GM19324 (cell line): ENCODE measurements at regions not wholly inside any gene's neighbourhood (a gene's known extent, or its start where the extent isn't known, plus 50 kb on each side); places are given as distances from the start of the nearest gene placed in this dataset.
"Not testable (repeated sequence)": the region's sequence is repeated elsewhere in the genome, so short reads cannot be mapped to it uniquely, and the experiment has no call there.

Experiments used
- ATAC-seq: cut with Tn5 transposase; IDR thresholded peaks from one replicate; pipeline ENCODE4 v1.9.1; 2021; ENCODE audit warnings: mild to moderate bottlenecking, moderate library complexity; ENCODE audit not compliant: unreplicated experiment, low FRiP score

DNA sequence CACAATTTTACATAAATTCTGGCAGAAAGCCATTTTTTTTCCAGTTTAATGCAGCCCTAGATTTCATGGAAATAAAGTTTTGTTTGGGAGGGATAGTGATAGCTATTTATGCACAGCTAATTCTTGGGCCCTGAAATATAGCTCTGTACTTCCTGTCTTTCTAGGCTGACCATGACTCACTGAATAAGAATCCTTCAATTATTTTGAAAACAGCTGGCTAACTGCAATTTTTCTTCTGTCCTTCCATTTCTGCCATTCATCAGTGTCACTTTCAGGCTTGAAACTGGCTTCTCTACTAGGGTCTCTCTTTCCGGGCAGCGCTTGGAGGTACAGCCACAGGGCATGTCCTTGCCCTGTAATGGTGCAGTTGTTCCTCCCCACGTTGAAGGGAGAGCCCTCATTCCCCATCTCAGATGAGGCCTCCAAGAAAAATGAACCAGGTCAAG is 97.1 kb upstream of the TMEM178A start:
- no peak for ATAC-seq

DNA sequence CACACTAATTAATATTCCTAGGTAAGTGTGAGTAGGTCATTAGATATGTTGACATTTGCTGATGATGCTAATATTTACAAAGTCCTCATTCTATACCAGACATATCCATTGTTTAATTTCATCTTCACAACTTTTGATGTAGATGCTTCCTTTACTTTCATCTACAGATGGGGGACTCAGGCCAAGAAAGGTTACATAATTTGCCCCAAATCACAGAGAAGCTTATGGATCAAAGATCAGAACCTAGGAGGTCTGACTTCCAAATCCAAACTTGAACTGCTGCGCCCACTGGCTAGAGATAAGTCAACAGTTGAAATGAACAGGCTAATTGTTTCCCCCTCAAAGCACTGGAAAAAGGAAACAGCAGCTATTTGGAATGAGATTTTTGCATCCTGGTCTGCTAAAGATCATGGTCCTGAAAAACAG is 95.6 kb upstream of the TMEM178A start:
- ATAC-seq: no peak

DNA sequence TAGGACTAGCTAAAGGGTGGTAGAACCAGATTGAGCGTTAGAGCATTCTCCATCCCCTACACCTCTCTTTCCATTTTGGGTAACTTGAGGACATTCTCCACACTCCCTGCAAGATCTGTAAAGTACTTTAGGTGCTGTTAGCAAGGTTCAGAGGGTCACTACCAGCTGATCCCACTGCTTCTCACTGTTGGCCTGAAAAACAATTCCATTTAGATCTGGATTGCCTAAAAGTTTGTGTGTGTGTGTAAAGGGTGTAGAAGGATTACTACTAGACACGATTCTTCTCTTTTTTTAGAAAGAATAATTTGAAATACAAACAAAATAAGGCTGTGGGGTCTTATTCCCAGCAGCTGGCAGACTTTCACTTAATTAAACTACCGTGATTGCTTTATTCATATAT is 95.1 kb upstream of the TMEM178A start:
- ATAC-seq: no peak

DNA sequence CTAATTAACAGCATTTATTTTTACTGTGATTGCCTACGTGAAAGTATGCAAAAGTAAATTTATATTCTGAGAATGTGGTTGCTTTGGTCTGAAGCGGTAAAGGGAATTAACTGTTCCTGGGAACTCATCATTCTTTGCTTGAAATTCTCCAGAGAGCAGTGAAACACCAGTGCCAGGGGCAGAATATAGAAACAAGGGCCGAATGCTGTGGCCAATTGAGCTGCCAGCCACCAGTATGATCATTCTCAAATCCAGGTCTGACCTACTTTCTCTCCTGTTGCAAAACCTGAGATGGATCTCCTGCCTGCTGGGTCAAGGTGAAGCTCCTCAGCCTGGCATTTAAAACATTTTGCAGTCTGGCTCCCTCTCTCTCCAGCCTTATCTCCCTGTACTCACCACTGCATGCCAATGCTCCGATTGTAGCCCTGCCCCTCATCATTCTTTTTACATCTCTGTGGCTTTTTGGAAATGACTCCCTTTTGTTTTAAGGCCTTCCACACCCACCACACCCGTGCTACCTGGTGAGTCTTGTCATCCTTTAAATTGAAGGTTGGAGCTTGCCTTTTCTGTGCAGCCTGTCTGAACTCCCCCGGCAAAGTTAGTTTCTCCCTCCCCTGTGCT is 94.5 kb upstream of the TMEM178A start:
- ATAC-seq: no peak

DNA sequence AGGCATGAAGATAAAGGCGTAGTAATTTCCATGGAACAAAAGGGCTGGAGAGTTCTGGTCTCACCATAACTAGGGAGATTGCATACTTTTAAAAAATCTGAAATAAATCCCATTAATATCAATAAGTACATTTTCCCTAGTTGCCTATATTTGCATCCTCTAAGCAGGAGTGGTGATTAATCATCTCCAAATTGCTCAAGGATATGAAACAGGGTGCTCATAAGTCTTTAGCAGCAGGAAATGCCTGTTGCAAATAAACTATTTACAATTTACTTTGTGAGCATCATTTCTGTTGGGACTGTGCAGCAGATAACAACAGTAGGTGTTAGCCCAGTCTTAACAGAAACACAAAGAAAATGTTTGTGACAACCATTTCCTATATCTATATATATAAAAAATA is 92.4 kb upstream of the TMEM178A start:
- no peak for ATAC-seq

DNA sequence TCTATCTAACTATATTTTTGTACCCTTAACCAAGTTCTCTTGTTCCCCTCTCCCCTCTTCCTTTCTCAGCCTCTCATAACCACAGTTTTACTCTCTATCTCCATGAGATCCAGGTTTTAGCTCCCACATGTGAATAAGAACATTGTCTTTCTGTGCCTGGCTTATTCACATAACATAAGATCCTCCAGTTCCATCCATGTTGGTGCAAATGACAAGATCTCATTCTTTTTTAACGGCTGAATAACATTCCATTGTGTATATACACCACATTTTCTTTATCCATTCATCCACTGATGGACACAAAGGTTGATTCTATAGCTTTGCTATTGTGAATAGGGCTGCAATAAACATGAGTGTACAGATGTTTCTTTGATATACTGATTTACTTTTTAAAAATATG is 83.9 kb upstream of the TMEM178A start:
- no peak for ATAC-seq

DNA sequence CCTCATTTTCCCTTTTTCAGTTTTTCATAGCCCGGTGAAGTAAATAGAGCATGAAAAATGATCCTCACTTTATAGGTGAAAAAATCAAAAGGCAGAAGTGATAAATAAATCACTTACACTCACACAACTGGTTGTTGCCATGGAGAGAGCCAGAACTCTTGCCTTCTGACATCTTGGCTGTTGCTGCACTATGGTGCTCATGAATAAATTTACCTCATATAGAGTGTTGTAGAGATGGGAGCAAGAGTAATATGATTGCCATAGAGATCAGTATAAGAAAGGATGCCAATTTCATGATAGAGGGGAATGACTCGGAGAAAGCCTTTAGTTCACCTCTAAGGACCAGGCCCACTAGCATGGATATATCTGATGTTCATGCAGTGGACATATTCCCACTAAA is 82.5 kb upstream of the TMEM178A start:
- no peak for ATAC-seq

DNA sequence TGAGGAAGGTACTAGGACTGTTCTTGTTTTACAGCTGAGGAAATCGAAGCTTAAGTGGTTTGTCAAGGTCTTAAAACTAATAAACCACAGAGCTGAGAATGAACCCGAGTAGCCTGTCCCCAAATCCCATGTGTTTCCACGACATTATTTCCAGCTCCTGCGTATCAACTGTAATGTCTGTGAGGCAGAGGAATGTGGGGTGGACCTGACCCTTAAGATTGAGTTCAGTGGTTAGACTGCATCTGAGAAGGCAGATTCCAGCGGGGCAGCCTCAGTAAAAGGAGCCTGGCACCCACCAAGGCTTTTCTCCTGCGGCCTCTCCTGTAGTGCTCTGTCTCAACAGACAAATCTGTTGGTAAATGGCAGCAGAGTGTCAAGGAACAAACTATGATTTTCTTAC is 81.9 kb upstream of the TMEM178A start:
- ATAC-seq: no peak

DNA sequence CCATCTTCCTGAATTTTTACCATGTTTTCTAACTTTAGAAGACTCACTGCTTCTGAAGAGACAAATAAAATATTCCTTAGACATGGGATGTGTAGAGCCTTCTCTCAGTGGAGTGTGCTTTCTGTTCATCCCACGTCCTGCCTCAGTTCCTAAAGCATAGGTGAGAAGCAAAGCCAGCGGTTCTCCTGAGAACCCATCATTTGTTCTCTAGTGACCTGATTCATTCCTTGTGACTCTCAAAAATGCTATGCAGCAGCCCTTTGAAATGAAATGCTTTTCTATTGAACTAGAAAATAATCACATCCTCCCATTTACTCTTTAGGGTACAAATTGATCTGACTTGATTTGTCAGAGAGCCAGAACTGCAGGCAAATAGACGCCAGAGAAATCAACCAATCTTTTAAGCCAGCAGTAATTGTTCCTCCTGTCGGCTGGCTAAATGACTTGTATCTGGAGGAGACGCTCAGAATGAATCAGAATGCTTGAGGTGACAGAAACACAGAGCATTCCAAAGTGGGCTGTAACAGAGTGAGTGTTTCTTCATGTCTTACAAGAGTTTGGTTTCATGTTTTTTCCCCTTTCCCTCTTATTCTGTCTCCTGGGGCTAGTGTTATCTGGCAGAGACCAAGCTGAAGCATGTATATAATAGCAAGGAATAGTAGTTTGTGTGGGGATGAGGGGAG is 81.3 kb upstream of the TMEM178A start:
- no peak for ATAC-seq

DNA sequence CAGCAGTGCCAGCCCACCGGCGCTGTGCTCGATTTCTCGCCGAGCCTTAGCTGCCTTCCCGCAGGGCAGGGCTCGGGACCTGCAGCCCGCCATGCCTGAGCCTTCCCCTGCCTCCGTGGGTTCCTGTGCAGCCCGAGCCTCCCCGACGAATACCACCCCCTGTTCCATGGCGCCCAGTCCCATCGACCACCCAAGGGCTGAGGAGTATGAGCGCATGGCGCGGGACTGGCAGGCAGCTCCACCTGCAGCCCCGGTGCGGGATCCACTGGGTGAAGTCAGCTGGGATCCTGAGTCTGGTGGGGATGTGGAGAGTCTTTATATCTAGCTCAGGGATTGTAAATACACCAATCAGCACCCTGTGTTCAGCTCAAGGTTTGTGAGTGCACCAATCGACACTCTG is 80.2 kb upstream of the TMEM178A start:
- ATAC-seq: not testable (repeated sequence)

DNA sequence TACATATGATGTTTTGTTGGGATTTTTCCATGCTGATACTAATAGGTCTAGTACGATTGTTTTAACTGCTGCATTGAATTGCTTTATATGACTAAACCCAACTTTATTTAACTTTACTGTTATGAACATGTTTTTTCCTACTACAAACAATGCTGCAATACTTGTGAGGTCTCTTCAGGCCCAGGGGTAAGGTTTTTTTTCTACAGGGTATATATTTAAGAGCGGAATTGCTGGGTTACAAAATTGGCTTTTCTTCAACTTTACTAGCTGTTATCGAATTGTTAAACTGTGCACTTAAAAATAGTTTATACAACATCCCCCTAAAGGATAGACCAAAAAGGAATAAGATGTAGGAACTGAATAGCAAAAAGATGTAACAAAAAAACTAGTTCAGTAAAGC is 78.5 kb upstream of the TMEM178A start:
- ATAC-seq: no peak

DNA sequence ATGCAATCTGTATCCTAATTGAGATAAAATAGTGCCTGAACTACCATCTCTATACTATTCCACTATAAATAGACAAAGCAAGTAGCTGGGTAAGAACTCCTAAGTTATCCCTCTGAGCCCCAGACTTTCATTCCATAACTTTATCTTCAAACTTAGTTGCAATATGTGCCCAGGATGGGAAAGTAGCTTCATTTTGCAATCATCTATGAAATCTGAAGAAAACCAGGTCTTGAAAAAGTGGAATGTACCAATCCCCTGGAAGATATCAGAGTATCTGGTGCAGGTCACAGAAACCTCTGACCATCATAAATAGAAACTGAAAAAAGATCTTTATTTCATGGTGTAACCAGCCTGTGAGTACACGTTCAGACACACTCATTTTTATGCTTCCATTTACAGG is 78.1 kb upstream of the TMEM178A start:
- ATAC-seq: no peak

DNA sequence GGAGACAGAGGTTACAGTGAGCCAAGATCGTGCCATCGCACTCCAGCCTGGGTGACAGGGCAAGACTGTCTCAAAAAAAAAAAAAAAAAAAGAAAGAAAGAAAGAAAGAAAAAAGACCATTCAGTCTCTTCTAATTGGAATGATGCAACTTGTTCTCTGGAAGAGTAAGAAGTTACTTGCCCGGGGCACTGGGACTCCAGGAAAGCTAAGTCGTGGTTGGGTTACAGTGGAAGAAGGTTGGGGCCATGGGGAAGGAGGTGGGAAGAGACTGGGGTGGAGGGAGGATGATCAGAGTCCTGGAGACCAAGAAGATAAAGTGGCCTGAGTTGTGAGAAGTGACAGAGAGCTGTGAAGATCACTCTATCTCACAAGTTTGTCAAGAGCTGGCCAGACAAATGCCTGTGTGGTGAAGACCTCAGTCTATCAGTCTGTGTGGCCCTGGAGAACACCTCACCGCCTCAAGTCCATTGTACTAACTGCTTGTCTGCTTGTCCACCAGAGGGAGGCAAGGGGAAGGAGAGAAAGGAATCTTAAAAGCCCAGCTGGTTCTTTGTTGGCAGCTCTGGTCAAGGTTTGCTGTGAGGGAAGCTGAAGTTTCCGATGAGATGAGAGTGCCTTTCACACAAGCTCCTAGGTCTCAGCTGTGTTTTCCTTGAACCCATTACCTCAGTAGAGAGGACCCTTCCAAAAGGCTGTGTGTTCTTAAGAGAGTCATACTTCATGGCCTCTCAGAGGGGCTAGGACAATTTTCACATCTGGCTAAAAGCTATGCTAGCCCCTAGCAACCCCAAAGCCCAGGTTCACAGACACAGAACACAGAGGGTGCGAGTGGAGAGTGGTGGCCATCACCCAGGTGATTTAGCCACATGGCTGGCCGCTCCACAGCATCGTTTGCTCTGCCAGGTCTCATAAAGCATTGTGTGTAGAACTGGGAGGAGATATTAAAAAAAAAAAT is 72.0 kb upstream of the TMEM178A start:
- no peak for ATAC-seq

DNA sequence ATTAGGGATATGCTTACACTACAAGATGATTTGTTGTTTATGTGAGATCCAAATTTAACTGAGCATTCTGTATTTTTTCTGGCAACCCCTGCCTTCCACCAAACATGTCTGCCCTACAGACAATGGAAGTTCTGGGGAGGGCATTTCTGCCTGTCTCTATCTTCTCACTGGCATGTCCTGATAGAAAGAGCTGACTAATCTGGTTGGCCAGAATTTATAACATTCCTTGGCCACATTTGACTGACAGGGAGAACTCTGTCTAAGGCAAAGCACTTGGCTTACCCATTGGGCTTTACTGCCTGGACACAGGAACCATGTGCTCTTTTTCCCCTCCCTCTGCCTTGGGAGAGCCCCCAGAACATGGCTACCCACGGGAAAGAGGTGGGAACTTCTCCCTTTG is 70.6 kb upstream of the TMEM178A start:
- no peak for ATAC-seq

DNA sequence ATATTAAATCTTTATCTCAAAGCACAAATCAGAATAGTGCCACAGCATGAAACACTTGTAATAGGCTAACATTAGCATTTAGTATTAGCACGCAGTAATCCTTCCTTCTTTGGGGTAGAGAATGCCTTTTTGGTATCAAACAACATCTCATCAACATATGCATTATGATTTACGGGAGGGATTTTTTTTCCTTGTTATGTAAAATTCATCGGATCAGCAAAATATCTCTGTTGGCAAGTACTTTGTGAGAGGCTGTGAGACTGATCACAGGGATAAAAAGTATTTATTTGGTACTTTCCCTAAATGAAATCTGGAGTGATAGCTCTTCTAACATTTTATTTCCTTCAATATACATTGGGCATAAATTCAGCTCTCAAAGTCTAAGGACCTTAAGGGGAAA is 68.4 kb upstream of the TMEM178A start:
- no peak for ATAC-seq

DNA sequence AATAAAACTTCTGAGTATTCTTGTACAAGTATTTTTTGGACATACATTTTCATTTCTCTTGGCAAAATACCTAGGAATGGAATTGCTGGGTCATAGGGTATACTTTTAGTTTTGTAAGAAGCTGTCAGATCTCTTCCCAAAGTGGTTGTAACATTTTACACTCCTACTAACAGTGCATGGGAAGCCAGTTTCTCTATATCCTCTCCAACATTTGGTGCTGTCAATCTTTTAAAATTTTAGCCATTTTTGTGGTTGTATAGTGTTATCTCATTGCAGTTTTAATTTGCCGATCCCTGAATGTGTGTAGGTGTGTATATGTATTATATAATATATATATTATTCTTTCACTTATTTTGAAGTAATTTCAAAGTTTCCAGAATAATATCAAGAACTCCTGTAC is 63.1 kb upstream of the TMEM178A start:
- no peak for ATAC-seq

DNA sequence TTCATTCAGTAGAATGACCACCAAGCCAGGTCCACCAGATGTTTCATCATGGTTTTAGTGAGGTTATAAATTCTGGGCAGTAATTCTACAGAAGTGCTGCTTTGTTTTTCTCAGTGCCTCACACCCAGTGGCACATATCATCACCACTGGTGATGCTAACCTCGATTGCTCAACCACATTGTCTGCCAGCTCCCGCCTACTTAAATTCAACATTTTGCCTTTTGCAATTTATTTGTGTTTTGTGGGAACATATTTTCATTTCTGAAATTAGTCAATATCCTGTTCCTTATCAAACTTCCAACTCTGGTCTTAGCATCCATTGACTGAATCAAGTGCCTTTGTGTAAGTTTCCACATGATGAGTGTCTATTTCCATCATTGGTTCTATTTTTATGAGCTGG is 62.3 kb upstream of the TMEM178A start:
- no peak for ATAC-seq

DNA sequence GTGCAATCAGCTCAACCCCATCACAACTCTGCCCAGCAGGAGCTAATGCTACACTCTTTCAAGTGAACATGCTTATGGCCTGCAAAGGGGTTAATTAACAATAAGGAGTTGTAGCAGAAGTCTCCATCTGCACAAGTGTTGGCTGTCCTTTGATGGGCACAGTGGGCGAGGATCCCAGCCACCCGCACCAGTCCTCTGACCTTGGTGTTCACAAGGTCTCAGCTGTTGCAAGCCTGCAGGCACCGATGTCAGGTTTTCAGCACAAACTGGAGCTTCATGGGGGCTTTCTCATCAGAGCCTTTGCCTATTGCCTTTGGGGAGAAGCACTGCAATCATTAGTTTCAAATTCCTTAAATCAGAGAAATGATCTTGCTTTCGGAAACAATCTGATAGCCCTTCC is 60.9 kb upstream of the TMEM178A start:
- no peak for ATAC-seq

DNA sequence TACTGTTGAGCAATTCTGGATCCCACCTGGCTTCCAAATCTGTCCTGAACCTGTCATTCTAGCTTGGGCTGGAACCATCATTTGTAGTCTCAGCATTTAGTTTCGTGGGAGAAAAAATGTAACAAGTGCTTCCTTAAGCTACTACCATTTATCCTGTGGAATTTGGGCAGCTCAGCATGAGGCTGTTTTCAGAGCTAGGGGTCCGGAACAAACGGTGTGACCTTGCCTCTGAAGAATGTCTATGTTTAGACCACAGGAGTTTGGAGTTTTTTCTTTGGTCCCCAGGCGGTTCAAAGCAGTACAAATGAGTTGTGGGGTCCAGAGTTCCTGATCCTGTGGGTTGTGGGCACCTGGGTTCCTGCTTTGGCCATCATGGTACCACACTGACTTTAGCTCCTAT is 59.1 kb upstream of the TMEM178A start:
- no peak for ATAC-seq

DNA sequence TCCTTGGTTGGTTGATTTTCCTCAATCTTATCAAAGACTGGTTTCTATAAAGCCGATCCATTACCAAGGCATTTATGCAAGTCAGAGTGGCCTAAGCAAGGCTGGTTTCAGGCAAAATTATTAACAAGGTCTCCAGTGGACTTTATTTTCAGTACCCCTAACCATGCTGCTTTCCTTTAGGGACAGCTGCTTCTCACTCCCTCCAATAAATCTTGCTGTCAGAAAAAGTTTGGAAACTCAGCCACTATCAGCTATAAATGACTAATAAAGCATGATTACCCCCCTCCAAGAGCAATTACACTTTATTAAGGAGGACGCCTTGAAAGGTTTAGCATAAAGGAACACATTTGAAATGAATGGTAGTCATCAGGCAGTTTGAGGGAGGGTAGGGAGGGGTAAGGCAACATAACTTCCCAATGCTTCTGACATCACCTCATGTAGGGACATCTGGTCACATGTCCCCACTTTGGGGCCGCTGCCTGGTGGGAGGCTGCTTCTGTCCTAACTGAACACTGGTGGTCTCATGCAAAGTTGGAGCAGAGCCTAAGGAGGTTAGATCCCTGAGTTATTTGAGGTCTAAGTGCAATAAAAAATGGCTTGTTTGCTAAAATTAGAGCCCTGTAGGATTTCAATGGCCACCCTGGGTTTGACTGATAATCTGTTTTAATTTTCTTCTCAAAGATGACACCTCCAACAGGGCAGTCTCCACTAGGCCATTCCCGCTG is 58.0 kb upstream of the TMEM178A start:
- ATAC-seq: no peak

DNA sequence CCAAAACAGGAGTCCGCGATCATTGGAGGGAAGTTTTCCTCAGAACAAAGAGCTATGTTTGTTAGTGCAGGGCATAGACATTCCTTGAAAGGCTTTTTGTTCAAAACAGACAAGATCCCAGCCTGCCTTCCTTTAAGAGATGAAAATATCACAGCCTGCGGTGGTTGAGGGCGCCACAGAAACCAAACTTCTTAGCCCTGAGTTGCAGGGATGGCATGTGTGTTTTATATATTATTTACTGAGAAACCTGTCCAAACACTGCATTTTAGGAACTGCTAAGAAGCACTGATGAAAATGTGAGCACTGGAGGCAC is 57.5 kb upstream of the TMEM178A start:
- ATAC-seq: no peak
